ENCODE measurements at regions not wholly inside any gene's neighbourhood (a gene's known extent, or its start where the extent isn't known, plus 50 kb on each side); places are given as distances from the start of the nearest gene placed in this dataset.

GRCh38 chr22:27435844-27436576 is 365.5 kb downstream of the MN1 start:
- no peaks in the 10 kb centered on the region for H3K4me1 Mint-ChIP-seq (ENCODE audit: low read depth)
- peaks cover 2% of the 10 kb centered on the region for H3K27me3 Mint-ChIP-seq (ENCODE audit: low read depth)
- no peaks in the 10 kb centered on the region for H3K9me3 Mint-ChIP-seq (ENCODE audit: insufficient read depth)
- H3K4me3 Mint-ChIP-seq: no peak overlapping the region
- no peak for DNase-seq
- ATAC-seq: no peak
- CTCF ChIA-PET: no interaction called here
- POLR2A ChIA-PET: no interaction called here
- no peaks in the 10 kb centered on the region for H3K36me3 Mint-ChIP-seq (ENCODE audit: low read depth)
- no peak overlapping the region for H3K27ac Mint-ChIP-seq

GRCh38 chr22:27436591-27436990 is 365.0 kb downstream of the MN1 start:
- POLR2A ChIA-PET: no interaction called here
- Mint-ChIP-seq H3K27ac (no peak overlapping the region), H3K4me3 (no peak overlapping the region), H3K4me1 (ENCODE audit: low read depth) (no peaks in the 10 kb centered on the region), H3K27me3 (ENCODE audit: low read depth) (peaks cover 2% of the 10 kb centered on the region), H3K9me3 (ENCODE audit: insufficient read depth) (no peaks in the 10 kb centered on the region), H3K36me3 (ENCODE audit: low read depth) (no peaks in the 10 kb centered on the region)
- DNase-seq (no peak), ATAC-seq (no peak)
- CTCF ChIA-PET: no interaction called here

GRCh38 chr22:27437570-27437969 is 364.0 kb downstream of the MN1 start:
- peaks cover 2% of the 10 kb centered on the region for H3K27me3 Mint-ChIP-seq (ENCODE audit: low read depth)
- H3K27ac Mint-ChIP-seq: no peak overlapping the region
- DNase-seq (no peak), ATAC-seq (no peak)
- ChIA-PET CTCF (no interaction called here), POLR2A (no interaction called here)
- no peaks in the 10 kb centered on the region for H3K9me3 Mint-ChIP-seq (ENCODE audit: insufficient read depth)
- no peaks in the 10 kb centered on the region for H3K4me1 Mint-ChIP-seq (ENCODE audit: low read depth)
- H3K36me3 Mint-ChIP-seq (ENCODE audit: low read depth): no peaks in the 10 kb centered on the region
- no peak overlapping the region for H3K4me3 Mint-ChIP-seq

- no peak for ATAC-seq
- H3K9me3 Mint-ChIP-seq (ENCODE audit: insufficient read depth): no peaks in the 10 kb centered on the region
- H3K4me1 Mint-ChIP-seq (ENCODE audit: low read depth): no peaks in the 10 kb centered on the region
- peaks cover 2% of the 10 kb centered on the region for H3K27me3 Mint-ChIP-seq (ENCODE audit: low read depth)
- CTCF ChIA-PET: no interaction called here
- no peak for DNase-seq
- no peaks in the 10 kb centered on the region for H3K36me3 Mint-ChIP-seq (ENCODE audit: low read depth)
- H3K27ac Mint-ChIP-seq: no peak overlapping the region
- no peak overlapping the region for H3K4me3 Mint-ChIP-seq
- POLR2A ChIA-PET: no interaction called here
Measured at GRCh38 chr22:27438271-27438980, 363.1 kb downstream of the MN1 start.

- ATAC-seq (no peak), DNase-seq (no peak)
- Mint-ChIP-seq H3K4me3 (no peak overlapping the region), H3K27me3 (ENCODE audit: low read depth) (peaks cover 2% of the 10 kb centered on the region), H3K36me3 (ENCODE audit: low read depth) (no peaks in the 10 kb centered on the region), H3K9me3 (ENCODE audit: insufficient read depth) (no peaks in the 10 kb centered on the region), H3K27ac (no peak overlapping the region), H3K4me1 (ENCODE audit: low read depth) (no peaks in the 10 kb centered on the region)
- CTCF ChIA-PET: no interaction called here
- POLR2A ChIA-PET: no interaction called here
Measured at GRCh38 chr22:27439131-27439530, 362.4 kb downstream of the MN1 start.

- ATAC-seq (no peak), DNase-seq (no peak)
- Mint-ChIP-seq H3K36me3 (ENCODE audit: low read depth) (no peaks in the 10 kb centered on the region), H3K9me3 (ENCODE audit: insufficient read depth) (no peaks in the 10 kb centered on the region), H3K27me3 (ENCODE audit: low read depth) (peaks cover 2% of the 10 kb centered on the region), H3K4me3 (no peak overlapping the region), H3K27ac (no peak overlapping the region), H3K4me1 (ENCODE audit: low read depth) (no peaks in the 10 kb centered on the region)
- CTCF ChIA-PET: no interaction called here
- POLR2A ChIA-PET: no interaction called here
Measured at GRCh38 chr22:27440304-27440865, 361.2 kb downstream of the MN1 start.

GRCh38 chr22:27441706-27442475 is 359.7 kb downstream of the MN1 start:
- H3K4me3 Mint-ChIP-seq: no peak overlapping the region
- ChIA-PET CTCF (no interaction called here), POLR2A (no interaction called here)
- H3K27me3 Mint-ChIP-seq (ENCODE audit: low read depth): no peaks in the 10 kb centered on the region
- no peaks in the 10 kb centered on the region for H3K36me3 Mint-ChIP-seq (ENCODE audit: low read depth)
- no peak overlapping the region for H3K27ac Mint-ChIP-seq
- H3K9me3 Mint-ChIP-seq (ENCODE audit: insufficient read depth): no peaks in the 10 kb centered on the region
- DNase-seq: no peak
- ATAC-seq: no peak
- no peaks in the 10 kb centered on the region for H3K4me1 Mint-ChIP-seq (ENCODE audit: low read depth)

- no peak overlapping the region for H3K4me3 Mint-ChIP-seq
- no peak overlapping the region for H3K27ac Mint-ChIP-seq
- H3K9me3 Mint-ChIP-seq (ENCODE audit: insufficient read depth): no peaks in the 10 kb centered on the region
- H3K4me1 Mint-ChIP-seq (ENCODE audit: low read depth): no peaks in the 10 kb centered on the region
- no peaks in the 10 kb centered on the region for H3K27me3 Mint-ChIP-seq (ENCODE audit: low read depth)
- no peak for DNase-seq
- POLR2A ChIA-PET: no interaction called here
- ATAC-seq: no peak
- no peaks in the 10 kb centered on the region for H3K36me3 Mint-ChIP-seq (ENCODE audit: low read depth)
- CTCF ChIA-PET: no interaction called here
Measured at GRCh38 chr22:27443306-27443705, 358.2 kb downstream of the MN1 start.

- Mint-ChIP-seq H3K36me3 (ENCODE audit: low read depth) (no peaks in the 10 kb centered on the region), H3K4me1 (ENCODE audit: low read depth) (no peaks in the 10 kb centered on the region), H3K27ac (no peak overlapping the region), H3K27me3 (ENCODE audit: low read depth) (no peaks in the 10 kb centered on the region), H3K4me3 (no peak overlapping the region), H3K9me3 (ENCODE audit: insufficient read depth) (no peaks in the 10 kb centered on the region)
- POLR2A ChIA-PET: no interaction called here
- DNase-seq: no peak
- ATAC-seq: no peak
- CTCF ChIA-PET: no interaction called here
Measured at GRCh38 chr22:27445881-27446280, 355.7 kb downstream of the MN1 start.

GRCh38 chr22:27447289-27447688 is 354.3 kb downstream of the MN1 start:
- H3K27me3 Mint-ChIP-seq (ENCODE audit: low read depth): no peaks in the 10 kb centered on the region
- ChIA-PET CTCF (no interaction called here), POLR2A (no interaction called here)
- no peaks in the 10 kb centered on the region for H3K4me1 Mint-ChIP-seq (ENCODE audit: low read depth)
- H3K36me3 Mint-ChIP-seq (ENCODE audit: low read depth): no peaks in the 10 kb centered on the region
- DNase-seq (no peak), ATAC-seq (no peak)
- H3K27ac Mint-ChIP-seq: no peak overlapping the region
- H3K4me3 Mint-ChIP-seq: no peak overlapping the region
- H3K9me3 Mint-ChIP-seq (ENCODE audit: insufficient read depth): no peaks in the 10 kb centered on the region

- ChIA-PET POLR2A (no interaction called here), CTCF (no interaction called here)
- Mint-ChIP-seq H3K27ac (no peak overlapping the region), H3K27me3 (ENCODE audit: low read depth) (no peaks in the 10 kb centered on the region), H3K4me3 (no peak overlapping the region), H3K4me1 (ENCODE audit: low read depth) (no peaks in the 10 kb centered on the region), H3K36me3 (ENCODE audit: low read depth) (no peaks in the 10 kb centered on the region), H3K9me3 (ENCODE audit: insufficient read depth) (no peaks in the 10 kb centered on the region)
- ATAC-seq (no peak), DNase-seq (no peak)
Measured at GRCh38 chr22:27450448-27450847, 351.1 kb downstream of the MN1 start.

- POLR2A ChIA-PET: no interaction called here
- CTCF ChIA-PET: no interaction called here
- H3K27me3 Mint-ChIP-seq (ENCODE audit: low read depth): no peaks in the 10 kb centered on the region
- H3K27ac Mint-ChIP-seq: no peak overlapping the region
- ATAC-seq (no peak), DNase-seq (no peak)
- H3K4me3 Mint-ChIP-seq: no peak overlapping the region
- no peaks in the 10 kb centered on the region for H3K9me3 Mint-ChIP-seq (ENCODE audit: insufficient read depth)
- no peaks in the 10 kb centered on the region for H3K4me1 Mint-ChIP-seq (ENCODE audit: low read depth)
- no peaks in the 10 kb centered on the region for H3K36me3 Mint-ChIP-seq (ENCODE audit: low read depth)
Measured at GRCh38 chr22:27452245-27452644, 349.3 kb downstream of the MN1 start.
